ENCODE measurements at regions not wholly inside any gene's neighbourhood (a gene's known extent, or its start where the extent isn't known, plus 50 kb on each side); places are given as distances from the start of the nearest gene placed in this dataset.

GRCh38 chr11:36818410-36818809, 220.4 kb upstream of the RAG2 start:
- intact Hi-C loops (cut with DNase I, micrococcal nuclease) = no loop called here
- Mint-ChIP-seq H3K36me3 (ENCODE audit: low read depth) (no peaks in the 10 kb centered on the region), H3K27me3 (peaks cover 10% of the 10 kb centered on the region), H3K4me3 (no peak overlapping the region), H3K27ac (no peak overlapping the region), H3K4me1 (no peaks in the 10 kb centered on the region), H3K9me3 (ENCODE audit: low read depth) (no peaks in the 10 kb centered on the region)
- POLR2A ChIA-PET = no interaction called here
- DNase-seq (peak; percentile 9), ATAC-seq (no peak)
- CTCF ChIA-PET = no interaction called here

- CTCF ChIA-PET = no interaction called here
Measured at GRCh38 chr11:36817336-36817965, 219.4 kb upstream of the RAG2 start.

GRCh38 chr11:36809303-36809702, 211.3 kb upstream of the RAG2 start:
- ChIA-PET CTCF (interaction anchor here (0.5 kb wide), 1 partner anchor 13 kb away, joined by 4 read pairs; no protein-coding TSS in a partner anchor), POLR2A (no interaction called here)
- no peaks in the 10 kb centered on the region for H3K4me1 Mint-ChIP-seq
- intact Hi-C loops (cut with DNase I, micrococcal nuclease) = no loop called here
- no peaks in the 10 kb centered on the region for H3K36me3 Mint-ChIP-seq (ENCODE audit: low read depth)
- ATAC-seq (no peak), DNase-seq (no peak)
- no peak overlapping the region for H3K4me3 Mint-ChIP-seq
- H3K27ac Mint-ChIP-seq = no peak overlapping the region
- H3K9me3 Mint-ChIP-seq (ENCODE audit: low read depth) = no peaks in the 10 kb centered on the region
- no peaks in the 10 kb centered on the region for H3K27me3 Mint-ChIP-seq

More at GRCh38 chr11:36817336-36817965, 219.4 kb upstream of the RAG2 start:
- no peaks in the 10 kb centered on the region for H3K36me3 Mint-ChIP-seq (ENCODE audit: low read depth)
- H3K9me3 Mint-ChIP-seq (ENCODE audit: low read depth) = no peaks in the 10 kb centered on the region
- no peak overlapping the region for H3K27ac Mint-ChIP-seq
- no peak overlapping the region for H3K4me3 Mint-ChIP-seq
- POLR2A ChIA-PET = no interaction called here
- DNase-seq = no peak
- intact Hi-C loops (cut with DNase I, micrococcal nuclease) = no loop called here
- peak; percentile 69 for ATAC-seq
- H3K4me1 Mint-ChIP-seq = no peaks in the 10 kb centered on the region
- peaks cover 10% of the 10 kb centered on the region for H3K27me3 Mint-ChIP-seq

- POLR2A ChIA-PET = no interaction called here
- H3K36me3 Mint-ChIP-seq (ENCODE audit: low read depth) = no peaks in the 10 kb centered on the region
- no peak for DNase-seq
- intact Hi-C loops (cut with DNase I, micrococcal nuclease) = no loop called here
- H3K4me3 Mint-ChIP-seq = no peak overlapping the region
- no peak overlapping the region for H3K27ac Mint-ChIP-seq
- H3K4me1 Mint-ChIP-seq = no peaks in the 10 kb centered on the region
- CTCF ChIA-PET = interaction anchor here (1.5 kb wide), 1 partner anchor 9 kb away, joined by 5 read pairs; no protein-coding TSS in a partner anchor
- H3K9me3 Mint-ChIP-seq (ENCODE audit: low read depth) = no peaks in the 10 kb centered on the region
- H3K27me3 Mint-ChIP-seq = no peaks in the 10 kb centered on the region
- ATAC-seq = no peak
Measured at GRCh38 chr11:36807871-36808270, 209.8 kb upstream of the RAG2 start.

GRCh38 chr11:36803084-36803483, 205.0 kb upstream of the RAG2 start:
- ChIA-PET CTCF (no interaction called here), POLR2A (no interaction called here)
- intact Hi-C loops (cut with DNase I, micrococcal nuclease) = no loop called here
- ATAC-seq (no peak), DNase-seq (no peak)
- Mint-ChIP-seq H3K9me3 (ENCODE audit: low read depth) (no peaks in the 10 kb centered on the region), H3K27me3 (peaks cover 1% of the 10 kb centered on the region), H3K4me3 (no peak overlapping the region), H3K27ac (no peak overlapping the region), H3K36me3 (ENCODE audit: low read depth) (no peaks in the 10 kb centered on the region), H3K4me1 (no peaks in the 10 kb centered on the region)

- CTCF ChIA-PET = no interaction called here
- Mint-ChIP-seq H3K27me3 (peaks cover 6% of the 10 kb centered on the region), H3K4me3 (no peak overlapping the region), H3K4me1 (no peaks in the 10 kb centered on the region), H3K9me3 (ENCODE audit: low read depth) (no peaks in the 10 kb centered on the region), H3K36me3 (ENCODE audit: low read depth) (no peaks in the 10 kb centered on the region), H3K27ac (no peak overlapping the region)
- no peak for ATAC-seq
- intact Hi-C loops (cut with DNase I, micrococcal nuclease) = no loop called here
- POLR2A ChIA-PET = no interaction called here
- no peak for DNase-seq
Measured at GRCh38 chr11:36792996-36793914, 195.2 kb upstream of the RAG2 start.

- Mint-ChIP-seq H3K9me3 (ENCODE audit: low read depth) (no peaks in the 10 kb centered on the region), H3K27me3 (peaks cover 4% of the 10 kb centered on the region), H3K4me3 (no peak overlapping the region), H3K36me3 (ENCODE audit: low read depth) (no peaks in the 10 kb centered on the region), H3K4me1 (no peaks in the 10 kb centered on the region), H3K27ac (no peak overlapping the region)
- DNase-seq (no peak), ATAC-seq (no peak)
- POLR2A ChIA-PET = no interaction called here
- CTCF ChIA-PET = no interaction called here
- intact Hi-C loops (cut with DNase I, micrococcal nuclease) = no loop called here
Measured at GRCh38 chr11:36791957-36792356, 193.9 kb upstream of the RAG2 start.

- no peak overlapping the region for H3K4me3 Mint-ChIP-seq
- peaks cover 4% of the 10 kb centered on the region for H3K27me3 Mint-ChIP-seq
- H3K4me1 Mint-ChIP-seq = no peaks in the 10 kb centered on the region
- no peak overlapping the region for H3K27ac Mint-ChIP-seq
- intact Hi-C loops (cut with DNase I, micrococcal nuclease) = no loop called here
- DNase-seq = no peak
- H3K36me3 Mint-ChIP-seq (ENCODE audit: low read depth) = no peaks in the 10 kb centered on the region
- ChIA-PET CTCF (no interaction called here), POLR2A (no interaction called here)
- no peak for ATAC-seq
- no peaks in the 10 kb centered on the region for H3K9me3 Mint-ChIP-seq (ENCODE audit: low read depth)
Measured at GRCh38 chr11:36790526-36790925, 192.5 kb upstream of the RAG2 start.

GRCh38 chr11:36783808-36784207, 185.8 kb upstream of the RAG2 start:
- H3K9me3 Mint-ChIP-seq (ENCODE audit: low read depth) = no peaks in the 10 kb centered on the region
- ChIA-PET POLR2A (no interaction called here), CTCF (interaction anchor here (0.7 kb wide), 1 partner anchor 751 kb away, joined by 3 read pairs; no protein-coding TSS in a partner anchor)
- ATAC-seq (no peak), DNase-seq (no peak)
- no peak overlapping the region for H3K27ac Mint-ChIP-seq
- H3K4me1 Mint-ChIP-seq = no peaks in the 10 kb centered on the region
- H3K27me3 Mint-ChIP-seq = peaks cover 6% of the 10 kb centered on the region
- intact Hi-C loops (cut with DNase I, micrococcal nuclease) = no loop called here
- H3K36me3 Mint-ChIP-seq (ENCODE audit: low read depth) = no peaks in the 10 kb centered on the region
- H3K4me3 Mint-ChIP-seq = no peak overlapping the region

GRCh38 chr11:36779791-36780190, 181.8 kb upstream of the RAG2 start:
- no peak overlapping the region for H3K4me3 Mint-ChIP-seq
- intact Hi-C loops (cut with DNase I, micrococcal nuclease) = no loop called here
- no peaks in the 10 kb centered on the region for H3K4me1 Mint-ChIP-seq
- CTCF ChIA-PET = interaction anchor here (2.6 kb wide), 1 partner anchor 8 kb away, joined by 5 read pairs; no protein-coding TSS in a partner anchor
- POLR2A ChIA-PET = no interaction called here
- peaks cover 6% of the 10 kb centered on the region for H3K27me3 Mint-ChIP-seq
- no peaks in the 10 kb centered on the region for H3K36me3 Mint-ChIP-seq (ENCODE audit: low read depth)
- DNase-seq (no peak), ATAC-seq (no peak)
- H3K9me3 Mint-ChIP-seq (ENCODE audit: low read depth) = no peaks in the 10 kb centered on the region
- H3K27ac Mint-ChIP-seq = no peak overlapping the region

- Mint-ChIP-seq H3K27ac (no peak overlapping the region), H3K27me3 (peaks cover 8% of the 10 kb centered on the region), H3K9me3 (ENCODE audit: low read depth) (no peaks in the 10 kb centered on the region), H3K4me1 (no peaks in the 10 kb centered on the region), H3K36me3 (ENCODE audit: low read depth) (no peaks in the 10 kb centered on the region), H3K4me3 (no peak overlapping the region)
- DNase-seq (no peak), ATAC-seq (no peak)
- ChIA-PET POLR2A (no interaction called here), CTCF (no interaction called here)
- intact Hi-C loops (cut with DNase I, micrococcal nuclease) = no loop called here
Measured at GRCh38 chr11:36777311-36777710, 179.3 kb upstream of the RAG2 start.

- Mint-ChIP-seq H3K4me1 (no peaks in the 10 kb centered on the region), H3K9me3 (ENCODE audit: low read depth) (no peaks in the 10 kb centered on the region), H3K27ac (no peak overlapping the region), H3K27me3 (peaks cover 6% of the 10 kb centered on the region), H3K36me3 (ENCODE audit: low read depth) (no peaks in the 10 kb centered on the region), H3K4me3 (no peak overlapping the region)
- ATAC-seq (no peak), DNase-seq (no peak)
- intact Hi-C loops (cut with DNase I, micrococcal nuclease) = no loop called here
- CTCF ChIA-PET = interaction anchor here (1.5 kb wide), 1 partner anchor 29 kb away, joined by 3 read pairs; no protein-coding TSS in a partner anchor
- POLR2A ChIA-PET = no interaction called here
Measured at GRCh38 chr11:36775756-36776155, 177.7 kb upstream of the RAG2 start.
